ENCODE measurements at regions not wholly inside any gene's neighbourhood (a gene's known extent, or its start where the extent isn't known, plus 50 kb on each side); places are given as distances from the start of the nearest gene placed in this dataset.

- no peak overlapping the region for H3K4me3 ChIP-seq (replicated peaks in 1 of 2; ENCODE audit: low read depth in 2 of 2, low read length in 2 of 2)
- DNase-seq (ENCODE audit: low read depth in 2 of 2) = no peak
- TF ChIP-seq CTCF (IDR thresholded peaks at IDR 0.05; ENCODE audit: low read depth, low read length) = no peak
Measured at GRCh38 chr12:58654021-58654420, 266.3 kb downstream of the LRIG3 start.

GRCh38 chr12:58655375-58655774 is 264.9 kb downstream of the LRIG3 start:
- TF ChIP-seq CTCF (IDR thresholded peaks at IDR 0.05; ENCODE audit: low read depth, low read length) = no peak
- H3K4me3 ChIP-seq (replicated peaks in 1 of 2; ENCODE audit: low read depth in 2 of 2, low read length in 2 of 2) = no peak overlapping the region
- DNase-seq (ENCODE audit: low read depth in 2 of 2) = no peak

- no peak overlapping the region for H3K4me3 ChIP-seq (replicated peaks in 1 of 2; ENCODE audit: low read depth in 2 of 2, low read length in 2 of 2)
- no peak for DNase-seq (ENCODE audit: low read depth in 2 of 2)
- TF ChIP-seq CTCF (IDR thresholded peaks at IDR 0.05; ENCODE audit: low read depth, low read length) = no peak
Measured at GRCh38 chr12:58656254-58657009, 263.9 kb downstream of the LRIG3 start.

- DNase-seq (ENCODE audit: low read depth in 2 of 2) = no peak
- H3K4me3 ChIP-seq (replicated peaks in 1 of 2; ENCODE audit: low read depth in 2 of 2, low read length in 2 of 2) = no peak overlapping the region
- TF ChIP-seq CTCF (IDR thresholded peaks at IDR 0.05; ENCODE audit: low read depth, low read length) = no peak
Measured at GRCh38 chr12:58657190-58657589, 263.1 kb downstream of the LRIG3 start.

- no peak for DNase-seq (ENCODE audit: low read depth in 2 of 2)
- no peak overlapping the region for H3K4me3 ChIP-seq (replicated peaks in 1 of 2; ENCODE audit: low read depth in 2 of 2, low read length in 2 of 2)
- no peak for TF ChIP-seq CTCF (IDR thresholded peaks at IDR 0.05; ENCODE audit: low read depth, low read length)
Measured at GRCh38 chr12:58665375-58665774, 254.9 kb downstream of the LRIG3 start.

- no peak overlapping the region for H3K4me3 ChIP-seq (replicated peaks in 1 of 2; ENCODE audit: low read depth in 2 of 2, low read length in 2 of 2)
- DNase-seq (ENCODE audit: low read depth in 2 of 2) = no peak
- no peak for TF ChIP-seq CTCF (IDR thresholded peaks at IDR 0.05; ENCODE audit: low read depth, low read length)
Measured at GRCh38 chr12:58668233-58668632, 252.1 kb downstream of the LRIG3 start.

GRCh38 chr12:58668871-58669270 is 251.4 kb downstream of the LRIG3 start:
- no peak overlapping the region for H3K4me3 ChIP-seq (replicated peaks in 1 of 2; ENCODE audit: low read depth in 2 of 2, low read length in 2 of 2)
- no peak for TF ChIP-seq CTCF (IDR thresholded peaks at IDR 0.05; ENCODE audit: low read depth, low read length)
- peak in 1 of 2 donors; percentile 37 for DNase-seq (ENCODE audit: low read depth in 2 of 2)

Measured in cardiac fibroblast (primary cell).